H1 (cell line): ENCODE measurements at regions not wholly inside any gene's neighbourhood (a gene's known extent, or its start where the extent isn't known, plus 50 kb on each side); places are given as distances from the start of the nearest gene placed in this dataset.

Source experiments
- CTCF ChIA-PET: fragments of 300-600 bp; sonication (Branson Sonifier 250); formaldehyde crosslinking; loops from one replicate; lab custom pipeline; 2021; ENCODE audit not compliant: partially characterized antibody; lab: Charles Lee
- POLR2A ChIA-PET: fragments of 300-600 bp; sonication (Branson Sonifier 250); formaldehyde crosslinking; loops from one replicate; lab custom pipeline; 2021; ENCODE audit warnings: inconsistent platforms; ENCODE audit not compliant: partially characterized antibody; lab: Charles Lee
- DNase-seq, 2 experiments: peaks; one replicate each; pipeline versions ENCODE4 v3.0.0 to v3.0.0-alpha.2; 2010 to 2022; ENCODE audit warnings: low spot score in 2 of 2, low read depth in 1 of 2, mixed read lengths in 1 of 2
- FAIRE-seq: peaks from 2 replicates; lab custom pipeline; 2011; peaks lifted over from hg19 to GRCh38; lab: Jason Lieb, UNC
- H2AFZ ChIP-seq: 2 replicates; pipeline ENCODE4 v1.8.1; 2012; ENCODE audit warnings: low read length, inconsistent platforms
- H2AK5ac ChIP-seq: 2 replicates; pipeline ENCODE4 v1.6.1; 2013; ENCODE audit warnings: low read depth, low read length
- H2BK120ac ChIP-seq: replicated peaks from 2 replicates; pipeline ENCODE3; 2013; ENCODE audit warnings: low read depth, low read length, inconsistent platforms
- H2BK12ac ChIP-seq: 2 replicates; pipeline ENCODE4 v1.6.1; 2013; ENCODE audit warnings: low read depth, low read length
- H2BK15ac ChIP-seq: 2 replicates; pipeline ENCODE4 v1.6.1; 2013; ENCODE audit warnings: low read length
- H2BK20ac ChIP-seq: 2 replicates; pipeline ENCODE4 v1.6.1; 2013; ENCODE audit warnings: low read length
- H2BK5ac ChIP-seq: 2 replicates; pipeline ENCODE4 v1.6.1; 2013; ENCODE audit warnings: low read depth, low read length
- H3K14ac ChIP-seq: 2 replicates; pipeline ENCODE4 v1.6.1; 2013; ENCODE audit warnings: inconsistent platforms; ENCODE audit not compliant: insufficient read length
- H3K18ac ChIP-seq: 2 replicates; pipeline ENCODE4 v1.6.1; 2013; ENCODE audit warnings: low read length; ENCODE audit errors: extremely low read depth
- H3K23ac ChIP-seq: 2 replicates; pipeline ENCODE4 v1.6.1; 2013; ENCODE audit warnings: inconsistent platforms; ENCODE audit not compliant: insufficient read length
- H3K23me2 ChIP-seq: 2 replicates; pipeline ENCODE4 v1.6.1; 2013; ENCODE audit warnings: low read depth, low read length
- H3K27ac ChIP-seq: 2 replicates; pipeline ENCODE4 v1.6.1; 2011; ENCODE audit warnings: low read depth, low read length, inconsistent platforms
- H3K27me3 ChIP-seq, 4 experiments: replicated peaks in 1 of 4; 1 replicate in 1 of 4; 2 replicates in 3 of 4; pipeline versions ENCODE4 v1.6.1 to v1.8.1; 2011 to 2013; ENCODE audit warnings: low read length in 3 of 4, mild to moderate bottlenecking in 3 of 4, inconsistent platforms in 2 of 4, mixed read lengths in 2 of 4, moderate library complexity in 1 of 4; ENCODE audit not compliant: control insufficient read depth in 3 of 4, insufficient read depth in 3 of 4; ENCODE audit errors: extremely low read depth in 1 of 4
- H3K36me3 ChIP-seq, 4 experiments: 2 replicates each; pipeline versions ENCODE4 v1.6.1 to v1.8.1; 2011 to 2013; ENCODE audit warnings: mild to moderate bottlenecking in 4 of 4, low read length in 3 of 4, moderate library complexity in 2 of 4, control low read depth in 1 of 4, inconsistent platforms in 1 of 4; ENCODE audit not compliant: insufficient read depth in 4 of 4, control insufficient read depth in 2 of 4
- H3K4ac ChIP-seq: replicated peaks from 2 replicates; pipeline ENCODE3; 2013; ENCODE audit warnings: low read length, low read depth, mixed read lengths, inconsistent platforms; ENCODE audit not compliant: insufficient read length
- H3K4me1 ChIP-seq, 4 experiments: replicated peaks in 1 of 4; 1 replicate in 1 of 4; 2 replicates in 3 of 4; pipeline versions ENCODE4 v1.6.1 to v1.8.1; 2011 to 2013; ENCODE audit warnings: low read length in 3 of 4, inconsistent platforms in 2 of 4, mixed read lengths in 1 of 4; ENCODE audit not compliant: insufficient read depth in 4 of 4, control insufficient read depth in 3 of 4
- H3K4me2 ChIP-seq, 2 experiments: 2 replicates each; pipeline versions ENCODE4 v1.6.1 to v1.8.1; 2011 to 2013; ENCODE audit warnings: low read depth in 2 of 2, low read length in 2 of 2, control low read depth in 1 of 2, inconsistent platforms in 1 of 2, mild to moderate bottlenecking in 1 of 2; ENCODE audit not compliant: insufficient read depth in 1 of 2
- H3K4me3 ChIP-seq, 4 experiments: fragments of 200-600, 300-600 bp in 1 of 4; sonication (generic), shearing (Covaris generic), sonication (Bioruptor Twin) in 1 of 4; 2 replicates each; pipeline versions ENCODE4 v1.5.1 to v1.8.1; 2011 to 2016; ENCODE audit warnings: low read length in 4 of 4, low read depth in 3 of 4, control low read depth in 2 of 4, inconsistent platforms in 2 of 4, mild to moderate bottlenecking in 2 of 4, mixed read lengths in 1 of 4, moderate library complexity in 1 of 4; ENCODE audit not compliant: insufficient read depth in 2 of 4; ENCODE audit errors: extremely low read depth in 1 of 4
- H3K56ac ChIP-seq: replicated peaks from 2 replicates; pipeline ENCODE3; 2013; ENCODE audit warnings: low read depth, mild to moderate bottlenecking, mixed read lengths, low read length, inconsistent platforms; ENCODE audit not compliant: insufficient read length
- H3K79me1 ChIP-seq: 2 replicates; pipeline ENCODE4 v1.6.1; 2013; ENCODE audit warnings: low read depth, low read length, control low read depth
- H3K79me2 ChIP-seq, 2 experiments: 2 replicates each; pipeline versions ENCODE4 v1.6.1 to v1.8.1; 2012 to 2013; ENCODE audit warnings: low read length in 2 of 2, mild to moderate bottlenecking in 2 of 2, inconsistent platforms in 1 of 2; ENCODE audit not compliant: insufficient read depth in 2 of 2, control insufficient read depth in 1 of 2
- H3K9ac ChIP-seq, 4 experiments: replicated peaks in 1 of 4; 1 replicate in 1 of 4; 2 replicates in 3 of 4; pipeline versions ENCODE4 v1.6.1 to v1.8.1; 2011 to 2013; ENCODE audit warnings: low read depth in 3 of 4, low read length in 3 of 4, control low read depth in 2 of 4, mild to moderate bottlenecking in 2 of 4, moderate library complexity in 2 of 4, inconsistent platforms in 1 of 4; ENCODE audit errors: extremely low read depth in 1 of 4
- H3K9me3 ChIP-seq, 2 experiments: 2 replicates each; pipeline versions ENCODE4 v1.6.1 to v1.8.1; 2012 to 2013; ENCODE audit warnings: mild to moderate bottlenecking in 2 of 2, moderate library complexity in 2 of 2, control low read depth in 1 of 2, inconsistent platforms in 1 of 2, low read depth in 1 of 2, low read length in 1 of 2, mixed read lengths in 1 of 2; ENCODE audit not compliant: insufficient read depth in 2 of 2
- H4K20me1 ChIP-seq, 2 experiments: replicated peaks in 1 of 2; 2 replicates each; pipeline versions ENCODE3 to v1.8.1; 2011 to 2013; ENCODE audit warnings: inconsistent platforms in 2 of 2, low read length in 2 of 2, mild to moderate bottlenecking in 1 of 2; ENCODE audit not compliant: insufficient read depth in 2 of 2, control insufficient read depth in 1 of 2
- H4K5ac ChIP-seq: 2 replicates; pipeline ENCODE4 v1.6.1; 2013; ENCODE audit warnings: low read length, low read depth, mixed read lengths, inconsistent platforms; ENCODE audit not compliant: insufficient read length
- H4K8ac ChIP-seq: 2 replicates; pipeline ENCODE4 v1.8.0; 2013; ENCODE audit warnings: mild to moderate bottlenecking, moderate library complexity, low read length, inconsistent platforms; ENCODE audit not compliant: insufficient read depth; ENCODE audit errors: extremely low read depth
- H4K91ac ChIP-seq: replicated peaks from 2 replicates; pipeline ENCODE3; 2013; ENCODE audit warnings: low read length, mixed read lengths, inconsistent platforms; ENCODE audit not compliant: insufficient read length
- ASH2L ChIP-seq: fragments of 200-600, 300-600 bp; sonication (generic); IDR thresholded peaks from one replicate; pipeline ENCODE4 v1.7.1; 2017; ENCODE audit warnings: low read length
- JUN ChIP-seq: IDR thresholded peaks from 2 replicates; pipeline ENCODE4 v1.6.1; 2011; ENCODE audit warnings: low read depth, mild to moderate bottlenecking, improper control_type of control experiment, low read length
- KDM1A ChIP-seq: fragments of 200-600, 300-600 bp; sonication (generic); IDR thresholded peaks from 2 replicates; pipeline ENCODE4 v1.7.1; 2016; ENCODE audit warnings: mild to moderate bottlenecking, low read length, borderline replicate concordance
- KDM4A ChIP-seq: IDR thresholded peaks from one replicate; pipeline ENCODE4 v1.7.1; 2012; ENCODE audit warnings: low read depth, mild to moderate bottlenecking, moderate library complexity, low read length, inconsistent platforms; ENCODE audit not compliant: severe bottlenecking
- RAD21 ChIP-seq, 2 experiments: IDR thresholded peaks in 1 of 2; conservative IDR thresholded peaks in 1 of 2; 2 replicates each; pipeline ENCODE4 v1.6.1; 2011; ENCODE audit warnings: low read depth in 2 of 2, low read length in 2 of 2, improper control_type of control experiment in 1 of 2, inconsistent platforms in 1 of 2, mild to moderate bottlenecking in 1 of 2, moderate library complexity in 1 of 2
- RBBP5 ChIP-seq: IDR thresholded peaks from 2 replicates; pipeline ENCODE4 v1.7.1; 2012; ENCODE audit warnings: low read depth, mild to moderate bottlenecking, inconsistent platforms, low read length, moderate library complexity, borderline replicate concordance
- WGBS, 2 experiments: shearing (Covaris generic) in 1 of 2; methylation state at CpG; one replicate each; pipeline versions ENCODE4 v1.1.6 to v1.1.7; 2013 to 2015; ENCODE audit warnings: low lambda C conversion rate in 2 of 2, mixed read lengths in 2 of 2, inconsistent platforms in 1 of 2, low coverage in 1 of 2, missing lambda C conversion rate in 1 of 2; ENCODE audit not compliant: insufficient replicate concordance in 2 of 2, insufficient coverage in 1 of 2, insufficient read length in 1 of 2; ENCODE audit errors: extremely low coverage in 1 of 2, missing lambda C conversion rate in 1 of 2; 5-methylcytosine and 5-hydroxymethylcytosine counted together
- TF ChIP-seq, protein P1 (sequence below): IDR thresholded peaks from 2 replicates; pipeline ENCODE4 v1.6.1; 2012; ENCODE audit warnings: inconsistent platforms

DNA sequence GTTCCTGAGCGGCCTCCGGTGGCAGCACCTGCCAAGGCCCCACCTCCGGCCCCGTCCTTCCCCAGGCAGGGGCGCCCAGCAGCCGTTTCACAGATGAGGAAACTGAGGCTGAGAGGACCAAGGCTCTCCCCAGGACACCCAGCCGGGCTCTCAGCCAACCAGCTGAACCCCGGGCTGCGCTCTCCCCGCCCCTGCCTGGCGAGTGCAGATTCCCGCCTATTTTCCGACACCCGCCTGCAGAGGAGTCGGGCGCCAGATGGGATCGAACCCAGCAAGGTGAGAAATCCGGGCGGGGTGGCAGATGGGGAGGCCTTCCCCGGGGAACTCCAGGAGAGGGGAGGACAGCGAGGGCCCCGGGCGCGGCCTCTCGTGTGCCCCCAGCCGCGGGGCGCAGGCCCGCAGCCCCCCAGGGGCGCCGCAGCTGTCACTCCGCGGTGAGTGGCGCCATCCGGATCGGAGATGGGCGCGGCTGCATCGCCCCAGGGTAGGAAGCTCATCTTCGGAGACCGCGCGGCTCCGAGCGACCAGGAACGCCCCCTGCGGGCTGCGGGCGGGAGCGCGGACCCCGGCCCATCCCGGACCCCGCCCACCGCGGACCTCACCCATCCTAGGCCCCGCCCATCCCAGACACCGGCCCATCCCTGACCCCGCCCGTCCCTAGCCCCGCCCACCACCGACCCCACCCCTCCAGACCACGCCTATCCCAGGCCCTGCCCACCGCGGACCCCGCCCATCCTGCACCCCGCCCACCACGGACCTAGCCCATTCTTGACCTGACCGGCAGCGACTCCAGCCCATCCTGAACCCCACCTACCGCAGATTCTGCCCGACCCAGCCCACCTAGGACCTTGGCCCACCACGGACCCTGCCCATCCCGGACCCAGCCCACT, 90.3 kb downstream of the MICALL2 start:
- 11% methylated on average over 33 of the region's 74 CpGs; no CpG with 5 or more reads in 1 of the 2 experiments for WGBS, 2 experiments
- H4K5ac ChIP-seq: no peak overlapping the region
- peak overlapping the region in 3 of 4 experiments; percentile 26 to 54 (median 27); a peak in 6 of 8 replicates for H3K4me3 ChIP-seq
- no peaks in the 10 kb centered on the region for H3K36me3 ChIP-seq
- H2BK5ac ChIP-seq: no peak overlapping the region
- H3K4me2 ChIP-seq: peak overlapping the region; percentile 41 to 84
- no peak overlapping the region for H2BK12ac ChIP-seq
- H2AFZ ChIP-seq: no peak overlapping the region
- no peaks in the 10 kb centered on the region for H3K79me1 ChIP-seq
- H3K18ac ChIP-seq: no peak overlapping the region; the same call in 1 of the 2 replicates
- no peak overlapping the region for H2BK120ac ChIP-seq
- H4K20me1 ChIP-seq: no peaks in the 10 kb centered on the region
- no peak overlapping the region for H4K8ac ChIP-seq
- peaks cover 0 to 13% (median 7%) of the 10 kb centered on the region in 4 experiments; a peak in 5 of 7 replicates for H3K4me1 ChIP-seq
- H3K4ac ChIP-seq: no peak overlapping the region
- H2BK20ac ChIP-seq: no peak overlapping the region
- peaks cover 0 to 25% (median 17%) of the 10 kb centered on the region in 4 experiments; a peak in 5 of 7 replicates for H3K27me3 ChIP-seq
- H2BK15ac ChIP-seq: no peak overlapping the region
- H3K79me2 ChIP-seq: no peaks in the 10 kb centered on the region
- H3K23me2 ChIP-seq: peaks cover 2% of the 10 kb centered on the region; the same call in 1 of the 2 replicates
- no peak overlapping the region for H4K91ac ChIP-seq
- ChIA-PET POLR2A (interaction anchor here (1.0 to 1.4 kb wide), 2 partner anchors 13 to 130 kb away, joined by 3 read pairs; no protein-coding TSS in a partner anchor), CTCF (interaction anchor here (0.5 to 1.7 kb wide), 23 partner anchors 13 to 1415 kb away, joined by 3 to 11 read pairs (median 3); no protein-coding TSS in a partner anchor)
- H3K14ac ChIP-seq: no peak overlapping the region
- H3K23ac ChIP-seq: no peak overlapping the region
- no peak overlapping the region for H3K27ac ChIP-seq
- DNase-seq (peak; percentile 81 to 99), FAIRE-seq (no peak)
- H2AK5ac ChIP-seq: no peak overlapping the region
- H3K9me3 ChIP-seq: no peaks in the 10 kb centered on the region
- H3K9ac ChIP-seq: no peak overlapping the region; a peak in 1 of 7 replicates
- no peak overlapping the region for H3K56ac ChIP-seq
- TF ChIP-seq RAD21 (IDR thresholded peaks at IDR 0.05 in 1 of 2, conservative IDR thresholded peaks at IDR 0.05 in 1 of 2; ENCODE audit: low read depth in 2 of 2, low read length in 2 of 2) (peak; percentile 65 to 71), JUN (no peak), KDM1A (peak; percentile 82; the same call in 1 of the 2 replicates), RBBP5 (peak; percentile 41; the same call in 1 of the 2 replicates), KDM4A (peak; percentile 51), ASH2L (no peak)
- TF ChIP-seq, protein P1, sequence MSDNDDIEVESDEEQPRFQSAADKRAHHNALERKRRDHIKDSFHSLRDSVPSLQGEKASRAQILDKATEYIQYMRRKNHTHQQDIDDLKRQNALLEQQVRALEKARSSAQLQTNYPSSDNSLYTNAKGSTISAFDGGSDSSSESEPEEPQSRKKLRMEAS: peak; percentile 91
